K562 (cell line): ENCODE measurements at regions not wholly inside any gene's neighbourhood (a gene's known extent, or its start where the extent isn't known, plus 50 kb on each side); places are given as distances from the start of the nearest gene placed in this dataset.

ENCODE experiments used
- ATAC-seq: fragments of 200-7000 bp; cut with Tn5 transposase; 3 replicates; pipeline ENCODE4 v1.9.1; 2020; ENCODE audit warnings: moderate library complexity
- BruUV-seq: library from RNA; stranded (reverse); fragments of 400-500 nt; replicated peaks from 2 replicates; lab custom pipeline; 2021; lab: Mats Ljungman, UMichigan
- CTCF ChIA-PET: fragments of 300-600 bp; formaldehyde crosslinking; extraction: SDS; loops from one replicate; lab custom pipeline; 2021; ENCODE audit warnings: low intra/inter-chr PET ratio; lab: Yijun Ruan, JAX
- POLR2A ChIA-PET: fragments of 300-600, 350-650 bp; sonication (Branson Sonifier 250); formaldehyde crosslinking; extraction: SDS; loops from one replicate; lab custom pipeline; 2021; ENCODE audit warnings: antibody characterized with exemption, inconsistent platforms; lab: Yijun Ruan, JAX
- DNase-seq, 4 experiments: peaks; one replicate each; pipeline versions ENCODE4 v3.0.0 to v3.0.0-alpha.2; 2011 to 2018; ENCODE audit warnings: low spot score in 3 of 4, mixed read lengths in 3 of 4; ENCODE audit errors: extremely low read depth in 1 of 4
- FAIRE-seq: peaks from 2 replicates; lab custom pipeline; 2011; peaks lifted over from hg19 to GRCh38; lab: Jason Lieb, UNC
- H2AFZ ChIP-seq: 2 replicates; pipeline ENCODE4 v1.6.0; 2011; ENCODE audit warnings: low read depth, low read length, control low read depth, inconsistent platforms
- H3K27ac ChIP-seq: fragments of 200-600 bp; 3 replicates; pipeline ENCODE4 v1.8.0; 2011; ENCODE audit warnings: low read depth, mild to moderate bottlenecking, control low read depth, inconsistent platforms, low read length, moderate library complexity, mixed read lengths; ENCODE audit errors: extremely low read depth
- H3K27me3 ChIP-seq, 2 experiments: fragments of 300-600 bp in 1 of 2; 2 replicates in 1 of 2; 3 replicates in 1 of 2; pipeline versions ENCODE4 v1.6.0 to v1.8.0; 2011; ENCODE audit warnings: inconsistent platforms in 2 of 2, low read length in 2 of 2, mild to moderate bottlenecking in 1 of 2, mixed read lengths in 1 of 2, moderate library complexity in 1 of 2; ENCODE audit not compliant: control insufficient read depth in 2 of 2, insufficient read depth in 2 of 2
- H3K36me3 ChIP-seq: fragments of 300-600 bp; 3 replicates; pipeline ENCODE4 v1.8.0; 2011; ENCODE audit warnings: mild to moderate bottlenecking, low read length, inconsistent platforms; ENCODE audit not compliant: control insufficient read depth, insufficient read depth
- H3K4me1 ChIP-seq, 2 experiments: fragments of 200-600 bp in 1 of 2; replicated peaks in 1 of 2; 2 replicates in 1 of 2; 3 replicates in 1 of 2; pipeline versions ENCODE4 v1.5.1 to v1.8.0; 2011; ENCODE audit warnings: inconsistent platforms in 2 of 2, low read length in 2 of 2, mild to moderate bottlenecking in 1 of 2, mixed read lengths in 1 of 2, moderate library complexity in 1 of 2; ENCODE audit not compliant: control insufficient read depth in 2 of 2, insufficient read depth in 2 of 2
- H3K4me2 ChIP-seq: 2 replicates; pipeline ENCODE4 v1.6.1; 2011; ENCODE audit warnings: low read length, control low read depth, inconsistent platforms, mixed read lengths; ENCODE audit not compliant: insufficient read depth
- H3K4me3 ChIP-seq: fragments of 200-600 bp; sonication (generic), shearing (Covaris generic); 2 replicates; pipeline ENCODE4 v1.5.1; 2016; ENCODE audit warnings: control low read depth, inconsistent platforms
- H3K79me2 ChIP-seq: fragments of 200-600 bp; 3 replicates; pipeline ENCODE4 v1.8.0; 2011; ENCODE audit warnings: low read length, inconsistent platforms; ENCODE audit not compliant: control insufficient read depth, insufficient read depth
- H3K9ac ChIP-seq, 2 experiments: 2 replicates each; pipeline versions ENCODE4 v1.6.0 to v1.6.1; 2011; ENCODE audit warnings: low read depth in 2 of 2, low read length in 2 of 2, control low read depth in 1 of 2, inconsistent platforms in 1 of 2, mild to moderate bottlenecking in 1 of 2, mixed read lengths in 1 of 2; ENCODE audit not compliant: insufficient read depth in 1 of 2
- H3K9me1 ChIP-seq: one replicate; pipeline ENCODE4 v1.6.0; 2011; ENCODE audit warnings: inconsistent platforms, mild to moderate bottlenecking, low read length, moderate library complexity; ENCODE audit not compliant: control insufficient read depth, insufficient read depth
- H3K9me3 ChIP-seq: replicated peaks from 2 replicates; pipeline ENCODE4 v1.5.1; 2011; ENCODE audit warnings: low read depth, low read length, inconsistent platforms; ENCODE audit not compliant: control insufficient read depth, insufficient read depth
- H4K20me1 ChIP-seq: replicated peaks from 2 replicates; pipeline ENCODE4 v1.6.1; 2011; ENCODE audit warnings: low read length, inconsistent platforms, mixed read lengths; ENCODE audit not compliant: control insufficient read depth, insufficient read depth
- BRD9 ChIP-seq: fragments of 450-650 bp; IDR thresholded peaks from 2 replicates; pipeline ENCODE4 v1.6.1; 2018; ENCODE audit warnings: low read depth; ENCODE audit not compliant: partially characterized antibody
- NCOA4 ChIP-seq: fragments of 450-650 bp; IDR thresholded peaks from 2 replicates; pipeline ENCODE4 v1.6.1; 2018; ENCODE audit warnings: mild to moderate bottlenecking; ENCODE audit not compliant: partially characterized antibody
- TAL1 ChIP-seq: fragments of 450-650 bp; IDR thresholded peaks from 2 replicates; pipeline ENCODE4 v1.6.1; 2016; ENCODE audit warnings: mild to moderate bottlenecking
- ZFP30 ChIP-seq: fragments of 250-450 bp; sonication (Bioruptor Pico); IDR thresholded peaks from 2 replicates; pipeline ENCODE4 v1.8.0; 2022; ENCODE audit warnings: moderate library complexity, mild to moderate bottlenecking, inconsistent platforms, borderline replicate concordance
- ZFX ChIP-seq: sonication (generic); formaldehyde crosslinking; IDR thresholded peaks from 2 replicates; pipeline ENCODE4 v1.8.0; 2022; ENCODE audit warnings: mild to moderate bottlenecking, missing genetic modification reagents, moderate library complexity
- ZNF124 ChIP-seq: sonication (generic); formaldehyde crosslinking; IDR thresholded peaks from 2 replicates; pipeline ENCODE4 v1.8.1; 2022; ENCODE audit warnings: missing genetic modification reagents
- ZNF324 ChIP-seq: fragments of 250-450 bp; sonication (Bioruptor Pico); IDR thresholded peaks from 2 replicates; pipeline ENCODE4 v1.4.0; 2020; ENCODE audit warnings: mild to moderate bottlenecking
- WGBS: fragments of 100-300 bp; shearing (Covaris generic); methylation state at CpG from one replicate; pipeline ENCODE4 v1.1.6; 2016; ENCODE audit warnings: low coverage, mixed read lengths; ENCODE audit not compliant: insufficient coverage; ENCODE audit errors: missing lambda C conversion rate; 5-methylcytosine and 5-hydroxymethylcytosine counted together
- in situ Hi-C: fragments of 300-500 bp; cut with MboI; formaldehyde crosslinking; loops from 4 replicates; pipeline ENCODE4 v1.15.0; 2018; ENCODE audit warnings: inconsistent platforms, mixed read lengths
- intact Hi-C: fragments of 100-400 bp; cut with micrococcal nuclease; formaldehyde crosslinking; loops from 2 replicates; pipeline ENCODE4 v1.14.2; 2022
- TF ChIP-seq, protein P1 (sequence below): fragments of 250-450 bp; sonication (Bioruptor Pico); IDR thresholded peaks from 2 replicates; pipeline ENCODE4 v1.8.0; 2022; ENCODE audit warnings: moderate library complexity, mild to moderate bottlenecking, inconsistent platforms
- TF ChIP-seq, protein P2 (sequence below): IDR thresholded peaks from 3 replicates; pipeline ENCODE4 v1.6.1; 2011; ENCODE audit warnings: borderline replicate concordance, mild to moderate bottlenecking, moderate library complexity; ENCODE audit not compliant: insufficient read length; ENCODE audit errors: extremely low read depth
- TF ChIP-seq, protein P3 (sequence below): fragments of 250-450 bp; sonication (Bioruptor Pico); IDR thresholded peaks from 2 replicates; pipeline ENCODE4 v1.5.0; 2022; ENCODE audit warnings: mild to moderate bottlenecking

DNA sequence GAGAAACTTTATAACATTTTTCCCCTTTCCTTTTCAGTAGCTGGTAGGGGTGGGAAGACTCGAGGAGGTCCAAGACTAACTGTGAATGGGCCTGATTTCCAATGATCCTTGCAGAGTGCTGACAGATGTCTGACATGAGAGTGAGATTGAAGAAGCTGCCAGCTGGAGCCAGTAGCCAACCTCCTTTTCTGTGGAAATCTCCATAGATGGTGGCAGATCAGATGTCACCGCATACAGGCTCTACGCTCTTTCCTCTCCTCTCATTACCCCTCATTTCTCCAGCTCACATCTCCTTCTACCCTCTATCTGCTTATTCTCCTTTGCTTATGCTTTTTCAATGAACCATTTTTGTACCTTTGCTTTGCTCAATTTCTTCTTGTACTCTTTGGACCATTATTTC, 395.2 kb upstream of the TNC start:
- BruUV-seq = no TSS peak
- in situ Hi-C loops = no loop called here
- no peak overlapping the region for H2AFZ ChIP-seq

DNA sequence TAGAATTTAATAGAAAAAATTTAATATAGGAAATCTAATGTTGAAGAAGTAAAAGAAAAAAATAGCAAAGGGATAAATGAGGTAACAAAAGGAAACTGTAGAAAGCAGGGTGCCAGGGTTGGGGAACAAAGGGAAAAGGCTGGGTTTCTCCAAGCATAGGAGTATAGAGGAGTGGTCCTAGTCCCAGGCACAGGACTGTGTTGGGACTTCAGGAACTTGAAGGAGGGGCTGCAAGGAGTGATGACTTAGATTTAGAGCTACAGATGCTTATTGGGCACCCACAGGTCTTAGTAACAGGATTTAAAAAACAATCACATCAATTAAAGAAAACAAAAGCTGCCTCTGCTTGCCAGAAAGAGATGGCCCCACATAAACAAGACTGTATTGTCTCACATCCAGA, 396.5 kb upstream of the TNC start:
- H2AFZ ChIP-seq = no peak overlapping the region
- H3K9me1 ChIP-seq = no peaks in the 10 kb centered on the region
- H4K20me1 ChIP-seq = no peaks in the 10 kb centered on the region
- no peaks in the 10 kb centered on the region for H3K9me3 ChIP-seq
- CTCF ChIA-PET = no interaction called here
- no peaks in the 10 kb centered on the region for H3K79me2 ChIP-seq
- no peak overlapping the region for H3K4me2 ChIP-seq
- no peak overlapping the region for H3K9ac ChIP-seq
- H3K4me1 ChIP-seq = no peaks in the 10 kb centered on the region
- in situ Hi-C loops (no loop called here), intact Hi-C loops (no loop called here)
- no peaks in the 10 kb centered on the region for H3K36me3 ChIP-seq
- FAIRE-seq (no peak), ATAC-seq (no peak), DNase-seq (no peak)
- H3K4me3 ChIP-seq = no peak overlapping the region
- no TSS peak for BruUV-seq
- no peaks in the 10 kb centered on the region for H3K27me3 ChIP-seq
- POLR2A ChIA-PET = no interaction called here
- H3K27ac ChIP-seq = no peak overlapping the region
- TF ChIP-seq ZNF324 = no peak
- TF ChIP-seq BRD9 = no peak
- TF ChIP-seq, protein P1, sequence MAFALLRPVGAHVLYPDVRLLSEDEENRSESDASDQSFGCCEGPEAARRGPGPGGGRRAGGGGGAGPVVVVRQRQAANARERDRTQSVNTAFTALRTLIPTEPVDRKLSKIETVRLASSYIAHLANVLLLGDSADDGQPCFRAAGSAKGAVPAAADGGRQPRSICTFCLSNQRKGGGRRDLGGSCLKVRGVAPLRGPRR (CRISPR knock-in tag) = no peak
- TF ChIP-seq, protein P2, sequence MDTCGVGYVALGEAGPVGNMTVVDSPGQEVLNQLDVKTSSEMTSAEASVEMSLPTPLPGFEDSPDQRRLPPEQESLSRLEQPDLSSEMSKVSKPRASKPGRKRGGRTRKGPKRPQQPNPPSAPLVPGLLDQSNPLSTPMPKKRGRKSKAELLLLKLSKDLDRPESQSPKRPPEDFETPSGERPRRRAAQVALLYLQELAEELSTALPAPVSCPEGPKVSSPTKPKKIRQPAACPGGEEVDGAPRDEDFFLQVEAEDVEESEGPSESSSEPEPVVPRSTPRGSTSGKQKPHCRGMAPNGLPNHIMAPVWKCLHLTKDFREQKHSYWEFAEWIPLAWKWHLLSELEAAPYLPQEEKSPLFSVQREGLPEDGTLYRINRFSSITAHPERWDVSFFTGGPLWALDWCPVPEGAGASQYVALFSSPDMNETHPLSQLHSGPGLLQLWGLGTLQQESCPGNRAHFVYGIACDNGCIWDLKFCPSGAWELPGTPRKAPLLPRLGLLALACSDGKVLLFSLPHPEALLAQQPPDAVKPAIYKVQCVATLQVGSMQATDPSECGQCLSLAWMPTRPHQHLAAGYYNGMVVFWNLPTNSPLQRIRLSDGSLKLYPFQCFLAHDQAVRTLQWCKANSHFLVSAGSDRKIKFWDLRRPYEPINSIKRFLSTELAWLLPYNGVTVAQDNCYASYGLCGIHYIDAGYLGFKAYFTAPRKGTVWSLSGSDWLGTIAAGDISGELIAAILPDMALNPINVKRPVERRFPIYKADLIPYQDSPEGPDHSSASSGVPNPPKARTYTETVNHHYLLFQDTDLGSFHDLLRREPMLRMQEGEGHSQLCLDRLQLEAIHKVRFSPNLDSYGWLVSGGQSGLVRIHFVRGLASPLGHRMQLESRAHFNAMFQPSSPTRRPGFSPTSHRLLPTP = no peak
- no peak for TF ChIP-seq ZFP30
- no peak for TF ChIP-seq TAL1

More for the DNA sequence above, 395.2 kb upstream of the TNC start:
- CTCF ChIA-PET = no interaction called here
- 10% methylated on average over 3 of the region's 3 CpGs for WGBS
- Histone ChIP-seq H3K4me2 (no peak overlapping the region), H3K4me1 (no peaks in the 10 kb centered on the region), H3K4me3 (no peak overlapping the region), H3K27me3 (no peaks in the 10 kb centered on the region), H3K9me1 (no peaks in the 10 kb centered on the region), H3K9ac (no peak overlapping the region), H3K27ac (no peak overlapping the region)
- POLR2A ChIA-PET = no interaction called here
- intact Hi-C loops = no loop called here
- no peak for DNase-seq
- TF ChIP-seq NCOA4 (no peak), ZFX (CRISPR knock-in tag) (no peak), ZNF124 (CRISPR knock-in tag) (no peak)
- TF ChIP-seq, protein P3, sequence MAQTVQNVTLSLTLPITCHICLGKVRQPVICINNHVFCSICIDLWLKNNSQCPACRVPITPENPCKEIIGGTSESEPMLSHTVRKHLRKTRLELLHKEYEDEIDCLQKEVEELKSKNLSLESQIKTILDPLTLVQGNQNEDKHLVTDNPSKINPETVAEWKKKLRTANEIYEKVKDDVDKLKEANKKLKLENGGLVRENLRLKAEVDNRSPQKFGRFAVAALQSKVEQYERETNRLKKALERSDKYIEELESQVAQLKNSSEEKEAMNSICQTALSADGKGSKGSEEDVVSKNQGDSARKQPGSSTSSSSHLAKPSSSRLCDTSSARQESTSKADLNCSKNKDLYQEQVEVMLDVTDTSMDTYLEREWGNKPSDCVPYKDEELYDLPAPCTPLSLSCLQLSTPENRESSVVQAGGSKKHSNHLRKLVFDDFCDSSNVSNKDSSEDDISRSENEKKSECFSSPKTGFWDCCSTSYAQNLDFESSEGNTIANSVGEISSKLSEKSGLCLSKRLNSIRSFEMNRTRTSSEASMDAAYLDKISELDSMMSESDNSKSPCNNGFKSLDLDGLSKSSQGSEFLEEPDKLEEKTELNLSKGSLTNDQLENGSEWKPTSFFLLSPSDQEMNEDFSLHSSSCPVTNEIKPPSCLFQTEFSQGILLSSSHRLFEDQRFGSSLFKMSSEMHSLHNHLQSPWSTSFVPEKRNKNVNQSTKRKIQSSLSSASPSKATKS (CRISPR knock-in tag) = no peak
- TF ChIP-seq, all 486 proteins: peak for 0
- ATAC-seq (no peak), FAIRE-seq (no peak)
- H3K9me3 ChIP-seq = no peaks in the 10 kb centered on the region
- H4K20me1 ChIP-seq = no peaks in the 10 kb centered on the region
- no peaks in the 10 kb centered on the region for H3K36me3 ChIP-seq
- H3K79me2 ChIP-seq = no peaks in the 10 kb centered on the region
